Neural crest cell (in vitro differentiated cells): ENCODE measurements at regions not wholly inside any gene's neighbourhood (a gene's known extent, or its start where the extent isn't known, plus 50 kb on each side); places are given as distances from the start of the nearest gene placed in this dataset.

Experiments
- DNase-seq: peaks from one replicate; pipeline ENCODE4 v3.0.0; 2021; ENCODE audit warnings: low read depth, mixed read lengths, low spot score
- H3K27ac Mint-ChIP-seq: one replicate; pipeline ENCODE4 v1.8.0; 2021; ENCODE audit warnings: mild to moderate bottlenecking, mixed read lengths; ENCODE audit not compliant: unreplicated experiment
- H3K27me3 Mint-ChIP-seq: 2 replicates; pipeline ENCODE4 v1.8.0; 2021; ENCODE audit warnings: low read depth, mild to moderate bottlenecking, mixed read lengths
- H3K36me3 Mint-ChIP-seq: 2 replicates; pipeline ENCODE4 v1.8.0; 2021; ENCODE audit warnings: low read depth, mild to moderate bottlenecking, mixed read lengths
- H3K4me1 Mint-ChIP-seq: 2 replicates; pipeline ENCODE4 v1.8.0; 2021; ENCODE audit warnings: mixed read lengths
- H3K4me3 Mint-ChIP-seq: one replicate; pipeline ENCODE4 v1.8.0; 2021; ENCODE audit warnings: mild to moderate bottlenecking, mixed read lengths
- H3K9me3 Mint-ChIP-seq: 2 replicates; pipeline ENCODE4 v1.8.0; 2021; ENCODE audit warnings: mixed read lengths
- TF ChIP-seq, protein P1 (sequence below): fragments of 200-600 bp; sonication (generic); conservative IDR thresholded peaks from 2 replicates; pipeline ENCODE4 v1.5.0; 2021; ENCODE audit warnings: antibody characterized with exemption, mild to moderate bottlenecking

DNA sequence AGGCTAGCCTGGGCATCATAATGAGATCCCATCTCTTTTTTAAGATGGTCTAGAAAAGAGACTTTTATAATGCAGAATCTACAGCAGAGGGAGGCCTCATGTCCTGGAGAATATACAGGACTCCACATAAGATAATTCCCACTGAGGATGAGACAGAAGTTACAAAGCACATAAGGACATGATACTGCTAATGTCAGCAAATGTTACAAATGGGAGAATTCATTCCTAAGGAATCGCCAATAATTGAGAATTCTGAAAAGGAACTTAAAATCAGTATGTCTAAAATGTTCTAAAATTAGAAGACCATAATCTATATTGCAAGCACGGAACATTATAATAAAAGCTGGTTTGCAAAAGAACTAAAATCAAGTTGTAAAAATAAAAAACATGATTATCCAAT is 131.6 kb upstream of the PKDCC start:
- no peak for DNase-seq
- no peaks in the 10 kb centered on the region for H3K36me3 Mint-ChIP-seq
- TF ChIP-seq, protein P1, sequence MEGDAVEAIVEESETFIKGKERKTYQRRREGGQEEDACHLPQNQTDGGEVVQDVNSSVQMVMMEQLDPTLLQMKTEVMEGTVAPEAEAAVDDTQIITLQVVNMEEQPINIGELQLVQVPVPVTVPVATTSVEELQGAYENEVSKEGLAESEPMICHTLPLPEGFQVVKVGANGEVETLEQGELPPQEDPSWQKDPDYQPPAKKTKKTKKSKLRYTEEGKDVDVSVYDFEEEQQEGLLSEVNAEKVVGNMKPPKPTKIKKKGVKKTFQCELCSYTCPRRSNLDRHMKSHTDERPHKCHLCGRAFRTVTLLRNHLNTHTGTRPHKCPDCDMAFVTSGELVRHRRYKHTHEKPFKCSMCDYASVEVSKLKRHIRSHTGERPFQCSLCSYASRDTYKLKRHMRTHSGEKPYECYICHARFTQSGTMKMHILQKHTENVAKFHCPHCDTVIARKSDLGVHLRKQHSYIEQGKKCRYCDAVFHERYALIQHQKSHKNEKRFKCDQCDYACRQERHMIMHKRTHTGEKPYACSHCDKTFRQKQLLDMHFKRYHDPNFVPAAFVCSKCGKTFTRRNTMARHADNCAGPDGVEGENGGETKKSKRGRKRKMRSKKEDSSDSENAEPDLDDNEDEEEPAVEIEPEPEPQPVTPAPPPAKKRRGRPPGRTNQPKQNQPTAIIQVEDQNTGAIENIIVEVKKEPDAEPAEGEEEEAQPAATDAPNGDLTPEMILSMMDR: no peak
- no peaks in the 10 kb centered on the region for H3K27me3 Mint-ChIP-seq
- no peak overlapping the region for H3K27ac Mint-ChIP-seq
- H3K9me3 Mint-ChIP-seq: no peaks in the 10 kb centered on the region
- no peak overlapping the region for H3K4me3 Mint-ChIP-seq
- no peaks in the 10 kb centered on the region for H3K4me1 Mint-ChIP-seq

DNA sequence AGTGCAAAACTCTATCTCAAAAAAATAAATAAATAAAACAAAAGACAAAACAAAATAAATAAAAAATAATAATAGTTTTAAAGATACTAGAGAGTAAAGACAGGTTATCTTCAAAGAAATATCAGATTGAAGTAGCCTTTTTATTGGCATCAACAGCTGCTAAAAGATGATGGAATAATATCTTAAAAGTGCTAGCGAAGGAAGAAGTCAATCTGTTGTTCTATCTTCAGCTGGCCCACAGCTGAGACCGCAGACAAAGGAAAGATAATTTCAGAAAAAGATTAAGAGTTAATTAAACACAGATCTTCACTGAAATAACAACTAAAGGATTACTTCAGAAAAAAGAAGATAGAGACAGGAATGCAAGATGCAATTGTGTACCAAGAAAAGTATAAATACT is 130.2 kb upstream of the PKDCC start:
- DNase-seq: no peak
- no peak overlapping the region for H3K27ac Mint-ChIP-seq
- H3K4me1 Mint-ChIP-seq: no peaks in the 10 kb centered on the region
- H3K27me3 Mint-ChIP-seq: no peaks in the 10 kb centered on the region
- H3K36me3 Mint-ChIP-seq: no peaks in the 10 kb centered on the region
- no peaks in the 10 kb centered on the region for H3K9me3 Mint-ChIP-seq
- no peak overlapping the region for H3K4me3 Mint-ChIP-seq
- TF ChIP-seq, protein P1: no peak

DNA sequence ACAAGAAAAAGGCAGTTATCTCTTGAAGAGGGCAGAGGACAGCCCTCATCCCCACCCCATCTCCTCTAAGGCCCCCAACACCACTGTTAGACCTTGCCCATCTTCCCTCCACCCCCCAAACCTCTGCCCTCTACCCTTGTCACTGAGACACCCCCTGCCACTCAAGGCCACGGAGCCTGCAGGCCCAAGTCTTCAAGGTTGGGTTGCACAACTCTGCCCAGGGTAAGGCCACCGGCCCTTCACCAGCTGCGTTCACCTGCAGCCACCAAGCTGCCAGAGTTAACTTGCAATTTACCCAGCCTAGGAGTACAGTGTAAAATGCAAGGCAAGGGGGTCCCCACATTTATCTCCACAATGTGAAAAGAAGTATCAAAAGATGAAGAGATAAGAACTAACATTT is 128.7 kb upstream of the PKDCC start:
- no peak overlapping the region for H3K27ac Mint-ChIP-seq
- no peaks in the 10 kb centered on the region for H3K36me3 Mint-ChIP-seq
- H3K4me1 Mint-ChIP-seq: peaks cover 9% of the 10 kb centered on the region
- no peak overlapping the region for H3K4me3 Mint-ChIP-seq
- no peak for DNase-seq
- H3K27me3 Mint-ChIP-seq: no peaks in the 10 kb centered on the region
- TF ChIP-seq, protein P1: no peak
- no peaks in the 10 kb centered on the region for H3K9me3 Mint-ChIP-seq

DNA sequence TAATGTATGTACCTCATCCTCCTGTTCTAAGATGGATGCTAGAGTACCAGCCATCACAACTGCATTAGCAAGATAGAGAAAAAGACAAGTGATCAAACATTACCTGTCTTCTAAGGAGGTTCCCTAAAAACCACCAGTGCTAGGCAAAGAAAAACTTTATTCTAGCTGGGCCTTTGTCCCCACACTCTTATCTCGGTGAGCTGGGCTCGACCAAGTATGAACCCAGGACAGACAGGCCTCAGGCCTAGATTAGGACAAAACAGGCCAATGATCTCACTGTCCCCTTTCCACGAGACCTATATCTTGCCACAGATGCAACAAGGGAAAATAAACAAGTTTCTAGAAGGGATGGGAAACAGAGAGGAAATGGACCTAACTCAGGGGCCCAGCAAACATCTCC is 127.6 kb upstream of the PKDCC start:
- Mint-ChIP-seq H3K27ac (no peak overlapping the region), H3K4me1 (peaks cover 15% of the 10 kb centered on the region), H3K9me3 (no peaks in the 10 kb centered on the region), H3K4me3 (no peak overlapping the region), H3K27me3 (no peaks in the 10 kb centered on the region), H3K36me3 (no peaks in the 10 kb centered on the region)
- DNase-seq: no peak
- TF ChIP-seq, protein P1: no peak

DNA sequence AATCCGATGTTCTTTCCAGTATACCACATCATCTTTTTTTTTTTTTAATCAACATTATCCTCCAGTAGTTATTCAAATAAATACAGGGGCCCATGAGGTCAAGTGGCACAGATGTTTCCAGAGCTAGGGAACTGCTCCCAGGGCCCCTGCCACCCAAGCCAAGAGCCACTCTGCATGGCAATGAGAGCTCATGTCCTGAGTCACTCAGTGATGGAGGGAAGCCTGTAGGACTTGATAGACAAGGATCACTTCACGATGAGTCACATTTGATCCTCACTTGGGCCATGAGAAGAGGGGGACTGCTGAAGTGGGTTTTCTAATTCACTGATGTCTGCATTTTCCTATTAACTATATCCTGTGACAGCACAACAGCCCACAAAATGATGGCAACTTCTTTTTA is 127.0 kb upstream of the PKDCC start:
- H3K27me3 Mint-ChIP-seq: no peaks in the 10 kb centered on the region

More for the DNA sequence above, 127.0 kb upstream of the PKDCC start:
- Mint-ChIP-seq H3K36me3 (no peaks in the 10 kb centered on the region), H3K4me3 (no peak overlapping the region), H3K4me1 (peaks cover 15% of the 10 kb centered on the region), H3K9me3 (no peaks in the 10 kb centered on the region), H3K27ac (peak overlapping the region; percentile 50)
- no peak for DNase-seq
- TF ChIP-seq, protein P1: no peak
